ENCODE measurements at regions not wholly inside any gene's neighbourhood (a gene's known extent, or its start where the extent isn't known, plus 50 kb on each side); places are given as distances from the start of the nearest gene placed in this dataset.

DNA sequence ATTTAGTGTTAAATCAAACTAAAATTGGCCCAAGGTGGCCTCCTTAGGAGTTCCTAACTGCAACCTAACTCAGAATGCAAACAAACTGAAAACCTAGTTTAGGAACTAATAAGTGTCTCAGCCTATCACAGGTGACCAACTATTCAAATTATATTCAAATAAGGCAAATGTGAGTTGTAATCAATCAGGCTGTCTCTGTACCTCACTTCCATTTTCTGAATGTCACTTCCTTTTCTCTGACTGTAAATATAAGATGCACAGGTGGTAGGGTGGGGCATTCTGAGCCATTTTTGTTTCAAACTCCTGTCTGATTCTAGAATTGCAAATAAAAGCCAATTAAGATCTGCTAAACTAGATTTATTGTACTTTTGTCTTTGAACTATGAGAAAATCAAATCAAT, 401.5 kb downstream of the PPP3CA start:
- no peak for DNase-seq
- no peak overlapping the region for H3K27ac Mint-ChIP-seq
- no peaks in the 10 kb centered on the region for H3K36me3 Mint-ChIP-seq (ENCODE audit: low read depth)
- TF ChIP-seq, protein P1, sequence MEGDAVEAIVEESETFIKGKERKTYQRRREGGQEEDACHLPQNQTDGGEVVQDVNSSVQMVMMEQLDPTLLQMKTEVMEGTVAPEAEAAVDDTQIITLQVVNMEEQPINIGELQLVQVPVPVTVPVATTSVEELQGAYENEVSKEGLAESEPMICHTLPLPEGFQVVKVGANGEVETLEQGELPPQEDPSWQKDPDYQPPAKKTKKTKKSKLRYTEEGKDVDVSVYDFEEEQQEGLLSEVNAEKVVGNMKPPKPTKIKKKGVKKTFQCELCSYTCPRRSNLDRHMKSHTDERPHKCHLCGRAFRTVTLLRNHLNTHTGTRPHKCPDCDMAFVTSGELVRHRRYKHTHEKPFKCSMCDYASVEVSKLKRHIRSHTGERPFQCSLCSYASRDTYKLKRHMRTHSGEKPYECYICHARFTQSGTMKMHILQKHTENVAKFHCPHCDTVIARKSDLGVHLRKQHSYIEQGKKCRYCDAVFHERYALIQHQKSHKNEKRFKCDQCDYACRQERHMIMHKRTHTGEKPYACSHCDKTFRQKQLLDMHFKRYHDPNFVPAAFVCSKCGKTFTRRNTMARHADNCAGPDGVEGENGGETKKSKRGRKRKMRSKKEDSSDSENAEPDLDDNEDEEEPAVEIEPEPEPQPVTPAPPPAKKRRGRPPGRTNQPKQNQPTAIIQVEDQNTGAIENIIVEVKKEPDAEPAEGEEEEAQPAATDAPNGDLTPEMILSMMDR (IDR thresholded peaks at IDR 0.05): no peak
- no peaks in the 10 kb centered on the region; the same call in 1 of the 2 replicates for H3K27me3 Mint-ChIP-seq (ENCODE audit: insufficient read depth)
- no peak overlapping the region for H3K4me3 Mint-ChIP-seq
- H3K9me3 Mint-ChIP-seq: no peaks in the 10 kb centered on the region; the same call in 1 of the 2 replicates
- peaks cover 10% of the 10 kb centered on the region for H3K4me1 Mint-ChIP-seq (ENCODE audit: low read depth)

DNA sequence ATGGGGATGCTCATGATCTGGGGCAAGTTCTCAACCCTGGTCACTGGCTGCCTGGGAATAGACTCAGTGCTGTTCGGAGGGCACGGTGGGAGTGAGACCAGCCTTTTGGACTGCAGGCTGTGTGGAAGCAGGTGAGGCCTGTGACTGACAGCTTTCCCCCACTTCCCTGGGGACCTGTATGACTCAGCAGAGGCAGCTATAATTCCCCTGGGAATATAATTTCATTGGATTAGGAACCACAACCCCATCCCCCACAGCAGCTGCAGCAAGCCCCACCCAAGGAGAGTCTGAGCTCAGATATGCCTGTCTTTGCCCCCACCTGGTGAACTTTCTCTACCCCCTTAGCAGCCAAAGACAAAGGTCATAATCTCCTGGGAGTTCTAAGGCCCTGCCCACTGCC, 408.6 kb downstream of the PPP3CA start:
- H3K4me3 Mint-ChIP-seq: no peak overlapping the region
- H3K9me3 Mint-ChIP-seq: no peaks in the 10 kb centered on the region; the same call in 1 of the 2 replicates
- TF ChIP-seq, protein P1 (IDR thresholded peaks at IDR 0.05): no peak
- no peak for DNase-seq
- no peaks in the 10 kb centered on the region; the same call in 1 of the 2 replicates for H3K27me3 Mint-ChIP-seq (ENCODE audit: insufficient read depth)
- no peaks in the 10 kb centered on the region for H3K36me3 Mint-ChIP-seq (ENCODE audit: low read depth)
- no peaks in the 10 kb centered on the region for H3K4me1 Mint-ChIP-seq (ENCODE audit: low read depth)
- H3K27ac Mint-ChIP-seq: no peak overlapping the region

DNA sequence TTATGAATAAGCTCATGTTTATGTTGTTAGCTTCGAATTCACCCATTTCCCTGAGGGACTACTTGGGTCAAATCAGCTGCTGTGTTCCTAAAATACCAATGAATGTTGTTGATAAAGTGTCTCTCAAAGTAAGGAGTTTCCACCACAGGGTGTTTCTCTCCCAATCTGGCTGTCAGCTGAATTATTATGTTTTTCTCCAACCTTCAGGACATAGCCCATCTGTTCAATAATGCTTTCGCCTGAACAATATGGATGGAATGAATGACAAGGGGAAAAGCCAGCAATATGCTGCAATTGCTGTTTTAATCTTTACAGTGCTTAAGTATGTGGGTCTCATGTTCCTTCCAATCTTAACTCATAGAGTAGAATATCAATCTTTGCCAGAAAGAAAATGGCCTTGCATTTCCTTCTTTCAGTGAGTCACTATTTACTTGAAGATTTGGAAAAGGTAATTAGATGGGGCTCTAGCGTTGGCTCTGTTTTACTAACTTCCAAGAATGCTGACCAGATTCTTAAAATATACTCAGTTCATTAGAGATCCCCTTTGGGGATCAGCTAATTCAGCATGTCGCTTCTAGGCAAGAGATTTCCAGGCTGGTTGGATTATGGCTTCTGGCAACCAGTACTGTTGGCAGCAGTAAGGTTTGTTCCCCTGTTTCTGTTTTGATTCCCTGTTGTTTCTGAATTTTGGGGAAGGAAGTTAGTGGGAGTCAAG, 410.5 kb downstream of the PPP3CA start:
- Mint-ChIP-seq H3K36me3 (ENCODE audit: low read depth) (no peaks in the 10 kb centered on the region), H3K9me3 (no peaks in the 10 kb centered on the region), H3K27me3 (ENCODE audit: insufficient read depth) (no peaks in the 10 kb centered on the region; the same call in 1 of the 2 replicates), H3K27ac (no peak overlapping the region), H3K4me3 (no peak overlapping the region), H3K4me1 (ENCODE audit: low read depth) (peaks cover 11% of the 10 kb centered on the region)
- TF ChIP-seq, protein P1 (IDR thresholded peaks at IDR 0.05): no peak
- DNase-seq: no peak

DNA sequence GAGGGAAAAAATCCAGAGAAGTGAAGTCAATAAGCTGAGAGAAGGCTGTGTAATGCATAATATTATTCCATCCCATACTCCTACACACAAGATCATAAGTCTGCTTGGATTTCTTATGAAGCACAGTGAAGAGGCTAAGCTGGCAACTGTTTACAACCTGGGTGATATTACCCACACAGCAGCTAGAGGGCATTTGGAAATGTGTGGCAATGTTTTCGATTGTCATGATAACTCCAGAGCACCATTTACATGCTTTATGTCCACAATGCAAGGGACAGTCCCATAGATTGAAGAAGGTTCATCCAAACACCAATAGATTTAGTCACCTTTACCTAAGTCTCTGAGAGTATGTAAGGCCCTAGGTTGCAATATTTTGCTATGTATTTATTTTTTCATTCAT, 412.2 kb downstream of the PPP3CA start:
- Mint-ChIP-seq H3K4me1 (ENCODE audit: low read depth) (peaks cover 11% of the 10 kb centered on the region), H3K36me3 (ENCODE audit: low read depth) (no peaks in the 10 kb centered on the region), H3K27me3 (ENCODE audit: insufficient read depth) (no peaks in the 10 kb centered on the region; the same call in 1 of the 2 replicates), H3K9me3 (no peaks in the 10 kb centered on the region), H3K4me3 (no peak overlapping the region), H3K27ac (no peak overlapping the region)
- TF ChIP-seq, protein P1 (IDR thresholded peaks at IDR 0.05): peak; percentile 65
- peak; percentile 15 for DNase-seq

DNA sequence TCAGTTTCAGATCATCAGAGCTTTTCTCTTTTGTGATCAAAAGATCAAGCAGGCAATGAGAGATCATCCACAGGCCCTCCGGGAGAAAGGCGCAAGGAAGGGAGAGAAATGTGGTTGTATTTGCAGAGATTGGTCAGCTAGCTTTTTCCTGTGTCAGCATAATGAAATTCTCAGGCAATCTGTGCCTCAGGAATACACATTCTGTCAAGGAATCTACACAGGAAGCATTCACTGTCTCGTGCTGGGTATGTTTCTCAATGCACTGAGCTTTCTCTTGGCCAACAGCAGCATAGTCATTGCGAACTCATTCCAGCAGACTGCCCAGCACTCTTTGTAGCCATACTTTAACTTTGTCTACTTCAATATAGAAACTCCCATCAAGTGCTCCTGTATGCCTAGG, 413.7 kb downstream of the PPP3CA start:
- peaks cover 11% of the 10 kb centered on the region for H3K4me1 Mint-ChIP-seq (ENCODE audit: low read depth)
- no peaks in the 10 kb centered on the region for H3K9me3 Mint-ChIP-seq
- H3K4me3 Mint-ChIP-seq: peak overlapping the region; percentile 54
- no peaks in the 10 kb centered on the region for H3K36me3 Mint-ChIP-seq (ENCODE audit: low read depth)
- TF ChIP-seq, protein P1 (IDR thresholded peaks at IDR 0.05): no peak
- H3K27ac Mint-ChIP-seq: no peak overlapping the region
- no peak for DNase-seq
- no peaks in the 10 kb centered on the region; the same call in 1 of the 2 replicates for H3K27me3 Mint-ChIP-seq (ENCODE audit: insufficient read depth)

All from HFFc6 (cell line).